ENCODE measurements at regions not wholly inside any gene's neighbourhood (a gene's known extent, or its start where the extent isn't known, plus 50 kb on each side); places are given as distances from the start of the nearest gene placed in this dataset.

DNA sequence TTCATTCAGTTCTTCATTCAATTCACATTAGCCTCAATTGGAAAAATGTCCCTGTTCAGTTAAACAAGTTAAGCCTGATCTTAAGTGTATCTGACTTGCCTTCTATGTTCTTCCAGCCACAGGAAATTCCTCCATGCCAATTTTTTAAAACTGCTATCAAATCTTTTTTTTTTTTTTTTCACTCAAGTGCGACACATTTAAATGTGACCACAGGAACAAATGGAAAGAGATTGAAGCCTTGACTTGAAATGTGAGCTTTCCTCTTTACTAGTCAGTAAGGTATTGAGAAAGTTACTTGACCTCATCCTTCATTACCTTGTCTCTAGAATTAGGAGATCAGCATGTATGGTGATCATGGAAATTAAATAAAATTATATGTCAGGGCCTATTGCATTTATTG, 165.1 kb downstream of the SLIT2 start:
- H3K79me2 ChIP-seq (ENCODE audit: control insufficient read depth, insufficient read depth, low read length), result no peaks in the 10 kb centered on the region
- FAIRE-seq (no peak), DNase-seq (ENCODE audit: extremely low read depth in 1 of 4, low spot score in 3 of 4) (no peak), ATAC-seq (no peak)
- H3K36me3 ChIP-seq (ENCODE audit: control insufficient read depth, insufficient read depth, low read length), result no peaks in the 10 kb centered on the region
- POLR2A ChIA-PET, result no interaction called here
- intact Hi-C loops (cut with micrococcal nuclease) (no loop called here), in situ Hi-C loops (cut with MboI) (loop anchor here (25.0 kb wide), 1 partner anchor 1346 kb away; no protein-coding TSS in a partner anchor)
- 11% methylated on average over 1 of the region's 1 CpG for WGBS (ENCODE audit: insufficient coverage, low coverage, missing lambda C conversion rate)
- H3K4me1 ChIP-seq (replicated peaks in 1 of 2; ENCODE audit: control insufficient read depth in 2 of 2, insufficient read depth in 2 of 2, low read length in 2 of 2), result no peaks in the 10 kb centered on the region
- no peak overlapping the region for H3K9ac ChIP-seq (ENCODE audit: insufficient read depth in 1 of 2, low read depth in 2 of 2, low read length in 2 of 2)
- no peak overlapping the region for H3K4me2 ChIP-seq (ENCODE audit: insufficient read depth, low read length)
- H3K4me3 ChIP-seq, result no peak overlapping the region
- H4K20me1 ChIP-seq (replicated peaks; ENCODE audit: control insufficient read depth, insufficient read depth, low read length), result no peaks in the 10 kb centered on the region
- CTCF ChIA-PET (ENCODE audit: low intra/inter-chr PET ratio), result no interaction called here
- H3K9me3 ChIP-seq (replicated peaks; ENCODE audit: control insufficient read depth, insufficient read depth, low read depth, low read length), result no peaks in the 10 kb centered on the region
- no peaks in the 10 kb centered on the region for H3K27me3 ChIP-seq (ENCODE audit: control insufficient read depth in 2 of 2, insufficient read depth in 2 of 2, low read length in 2 of 2)
- H2AFZ ChIP-seq (ENCODE audit: low read depth, low read length), result no peak overlapping the region
- H3K27ac ChIP-seq (ENCODE audit: extremely low read depth, low read depth, low read length), result no peak overlapping the region
- H3K9me1 ChIP-seq (ENCODE audit: control insufficient read depth, insufficient read depth, low read length), result no peaks in the 10 kb centered on the region
- BruUV-seq (replicated peaks), result no TSS peak
- TF ChIP-seq REST (IDR thresholded peaks at IDR 0.05; ENCODE audit: borderline replicate concordance) (no peak), REST (CRISPR knock-in tag; IDR thresholded peaks at IDR 0.05; ENCODE audit: low read depth) (no peak), CSDE1 (IDR thresholded peaks at IDR 0.05) (no peak), IRF1 (CRISPR knock-in tag; IDR thresholded peaks at IDR 0.05; ENCODE audit: borderline replicate concordance) (no peak), ZNF830 (CRISPR knock-in tag; IDR thresholded peaks at IDR 0.05) (no peak), MYC (IDR thresholded peaks at IDR 0.05; ENCODE audit: low read depth, low read length) (no peak), MYC (CRISPR knock-in tag; IDR thresholded peaks at IDR 0.05; ENCODE audit: borderline replicate concordance, low read depth) (no peak), ZKSCAN8 (CRISPR knock-in tag; IDR thresholded peaks at IDR 0.05) (no peak), ZNF695 (CRISPR knock-in tag; IDR thresholded peaks at IDR 0.05) (no peak), ZNF311 (CRISPR knock-in tag; IDR thresholded peaks at IDR 0.05) (no peak), FOXP1 (CRISPR knock-in tag; IDR thresholded peaks at IDR 0.05) (no peak), HNRNPK (IDR thresholded peaks at IDR 0.05; ENCODE audit: low read depth, low read length, poor library complexity, severe bottlenecking) (no peak), ARNT (IDR thresholded peaks at IDR 0.05) (no peak)
- TF ChIP-seq, protein P1, sequence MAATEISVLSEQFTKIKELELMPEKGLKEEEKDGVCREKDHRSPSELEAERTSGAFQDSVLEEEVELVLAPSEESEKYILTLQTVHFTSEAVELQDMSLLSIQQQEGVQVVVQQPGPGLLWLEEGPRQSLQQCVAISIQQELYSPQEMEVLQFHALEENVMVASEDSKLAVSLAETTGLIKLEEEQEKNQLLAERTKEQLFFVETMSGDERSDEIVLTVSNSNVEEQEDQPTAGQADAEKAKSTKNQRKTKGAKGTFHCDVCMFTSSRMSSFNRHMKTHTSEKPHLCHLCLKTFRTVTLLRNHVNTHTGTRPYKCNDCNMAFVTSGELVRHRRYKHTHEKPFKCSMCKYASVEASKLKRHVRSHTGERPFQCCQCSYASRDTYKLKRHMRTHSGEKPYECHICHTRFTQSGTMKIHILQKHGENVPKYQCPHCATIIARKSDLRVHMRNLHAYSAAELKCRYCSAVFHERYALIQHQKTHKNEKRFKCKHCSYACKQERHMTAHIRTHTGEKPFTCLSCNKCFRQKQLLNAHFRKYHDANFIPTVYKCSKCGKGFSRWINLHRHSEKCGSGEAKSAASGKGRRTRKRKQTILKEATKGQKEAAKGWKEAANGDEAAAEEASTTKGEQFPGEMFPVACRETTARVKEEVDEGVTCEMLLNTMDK (IDR thresholded peaks at IDR 0.05; ENCODE audit: borderline replicate concordance, insufficient read depth, low read depth, low read length, poor library complexity, severe bottlenecking), result no peak
